Colon (tissue), 2 donors: ENCODE measurements at regions not wholly inside any gene's neighbourhood (a gene's known extent, or its start where the extent isn't known, plus 50 kb on each side); places are given as distances from the start of the nearest gene placed in this dataset.
"Not testable (repeated sequence)": the region's sequence is repeated elsewhere in the genome, so short reads cannot be mapped to it uniquely, and the experiment has no call there.

ENCODE experiments used
- FAIRE-seq: peaks from 2 replicates; lab custom pipeline; 2012; peaks lifted over from hg19 to GRCh38; lab: Jason Lieb, UNC
- donor health status: control.
- donor health status: control.

- FAIRE-seq: no peak
Measured at GRCh38 chr3:8312685-8313084, 188.9 kb upstream of the LMCD1 start.

- FAIRE-seq: no peak
Measured at GRCh38 chr3:8313560-8314267, 187.9 kb upstream of the LMCD1 start.

GRCh38 chr3:8315526-8315925, 186.1 kb upstream of the LMCD1 start:
- not testable (repeated sequence) for FAIRE-seq

GRCh38 chr3:8317661-8318649, 183.7 kb upstream of the LMCD1 start:
- FAIRE-seq: no peak

- no peak for FAIRE-seq
Measured at GRCh38 chr3:8319935-8320634, 181.5 kb upstream of the LMCD1 start.

- no peak for FAIRE-seq
Measured at GRCh38 chr3:8320711-8321458, 180.7 kb upstream of the LMCD1 start.

GRCh38 chr3:8324747-8325146, 176.9 kb upstream of the LMCD1 start:
- FAIRE-seq: no peak

GRCh38 chr3:8325306-8325705, 176.3 kb upstream of the LMCD1 start:
- no peak for FAIRE-seq

- not testable (repeated sequence) for FAIRE-seq
Measured at GRCh38 chr3:8325833-8326232, 175.8 kb upstream of the LMCD1 start.

- FAIRE-seq: no peak
Measured at GRCh38 chr3:8327739-8328138, 173.9 kb upstream of the LMCD1 start.

GRCh38 chr3:8328967-8329366, 172.7 kb upstream of the LMCD1 start:
- FAIRE-seq: no peak

GRCh38 chr3:8329598-8329997, 172.0 kb upstream of the LMCD1 start:
- no peak for FAIRE-seq

GRCh38 chr3:8336456-8336855, 165.2 kb upstream of the LMCD1 start:
- FAIRE-seq: no peak

- no peak for FAIRE-seq
Measured at GRCh38 chr3:8338424-8338823, 163.2 kb upstream of the LMCD1 start.

- no peak for FAIRE-seq
Measured at GRCh38 chr3:8341821-8342247, 159.8 kb upstream of the LMCD1 start.

- FAIRE-seq: no peak
Measured at GRCh38 chr3:8343058-8343457, 158.6 kb upstream of the LMCD1 start.

GRCh38 chr3:8345398-8345797, 156.2 kb upstream of the LMCD1 start:
- FAIRE-seq: no peak

- FAIRE-seq: no peak
Measured at GRCh38 chr3:8348076-8348475, 153.5 kb upstream of the LMCD1 start.

GRCh38 chr3:8352475-8352874, 149.1 kb upstream of the LMCD1 start:
- FAIRE-seq: no peak

- no peak for FAIRE-seq
Measured at GRCh38 chr3:8353364-8353763, 148.3 kb upstream of the LMCD1 start.

- no peak for FAIRE-seq
Measured at GRCh38 chr3:8355346-8355745, 146.3 kb upstream of the LMCD1 start.

- not testable (repeated sequence) for FAIRE-seq
Measured at GRCh38 chr3:8356066-8356465, 145.6 kb upstream of the LMCD1 start.
